ENCODE measurements at regions not wholly inside any gene's neighbourhood (a gene's known extent, or its start where the extent isn't known, plus 50 kb on each side); places are given as distances from the start of the nearest gene placed in this dataset.

GRCh38 chr10:81722399-81722798 is 152.6 kb upstream of the NRG3 start:
- Histone ChIP-seq H4K8ac (ENCODE audit: low read depth in 2 of 2, low read length in 2 of 2) (no peak overlapping the region), H3K27me3 (ENCODE audit: control insufficient read depth, insufficient read depth, low read length) (no peaks in the 10 kb centered on the region), H4K91ac (ENCODE audit: insufficient read depth, low read depth, low read length) (no peak overlapping the region), H2BK15ac (ENCODE audit: low read depth, low read length) (no peak overlapping the region), H3K9me3 (ENCODE audit: control insufficient read depth, insufficient read depth, low read length) (no peaks in the 10 kb centered on the region), H3K4me3 (ENCODE audit: insufficient read depth, low read depth, low read length) (no peak overlapping the region), H3K79me1 (ENCODE audit: low read depth in 1 of 2, low read length in 2 of 2) (no peaks in the 10 kb centered on the region), H2BK5ac (ENCODE audit: low read depth, low read length, poor library complexity, severe bottlenecking) (no peak overlapping the region), H2AFZ (replicated peaks; ENCODE audit: low read length, poor library complexity) (no peak overlapping the region), H3K18ac (ENCODE audit: low read depth, low read length) (no peak overlapping the region), H3K56ac (ENCODE audit: extremely low read depth, insufficient read depth, low read length) (no peak overlapping the region), H3K4me1 (ENCODE audit: control insufficient read depth, insufficient read depth, low read length) (no peaks in the 10 kb centered on the region), H3K4ac (ENCODE audit: low read depth, low read length) (no peak overlapping the region), H3K23ac (ENCODE audit: low read depth, low read length) (no peak overlapping the region), H2AK5ac (ENCODE audit: low read depth, low read length) (no peak overlapping the region), H3K9me1 (ENCODE audit: insufficient read depth, low read length) (no peaks in the 10 kb centered on the region), H2AK9ac (replicated peaks; ENCODE audit: low read depth, low read length, poor library complexity) (no peak overlapping the region), H4K20me1 (ENCODE audit: insufficient read depth, low read length) (no peaks in the 10 kb centered on the region), H2BK120ac (ENCODE audit: low read depth, low read length) (no peak overlapping the region), H3K27ac (ENCODE audit: insufficient read depth, low read length) (no peak overlapping the region), H3K14ac (replicated peaks; ENCODE audit: low read depth, low read length) (no peak overlapping the region), H3K9ac (ENCODE audit: low read depth, low read length) (no peak overlapping the region), H3K36me3 (ENCODE audit: control insufficient read depth, insufficient read depth, low read length) (no peaks in the 10 kb centered on the region), H4K5ac (ENCODE audit: low read depth, low read length) (no peak overlapping the region), H3K4me2 (ENCODE audit: low read depth, low read length) (no peak overlapping the region), H2BK20ac (ENCODE audit: low read depth, low read length) (no peak overlapping the region)
- no peak for TF ChIP-seq CHD1 (IDR thresholded peaks at IDR 0.05; ENCODE audit: low read depth, low read length)
- ChIA-PET CTCF (no interaction called here), POLR2A (ENCODE audit: unreplicated experiment) (no interaction called here)
- dilution Hi-C loops (cut with HindIII; ENCODE audit: low sequenced_read_pairs, unreplicated experiment) (no loop called here), in situ Hi-C loops (cut with MboI; ENCODE audit: low sequenced_read_pairs) (no loop called here), intact Hi-C loops (cut with micrococcal nuclease) (no loop called here)
- DNase-seq (no peak), ATAC-seq (ENCODE audit: low read depth) (no peak)
- BruUV-seq (replicated peaks), result no TSS peak
- no CpG with 5 or more reads among the region's 1 CpG for WGBS, 2 experiments (ENCODE audit: extremely low coverage in 2 of 2, insufficient read length in 1 of 2)

Measured in IMR-90 (cell line).